Erythroblast (primary cell): ENCODE measurements at regions not wholly inside any gene's neighbourhood (a gene's known extent, or its start where the extent isn't known, plus 50 kb on each side); places are given as distances from the start of the nearest gene placed in this dataset.

Experiments used
- GATA1 ChIP-seq: IDR thresholded peaks from 2 replicates; pipeline ENCODE4 v1.6.1; 2011; ENCODE audit warnings: low read depth, mild to moderate bottlenecking, control low read depth, low read length, moderate library complexity
- POLR2A ChIP-seq: IDR thresholded peaks from 2 replicates; pipeline ENCODE4 v1.6.1; 2011; ENCODE audit warnings: mild to moderate bottlenecking, low read length

DNA sequence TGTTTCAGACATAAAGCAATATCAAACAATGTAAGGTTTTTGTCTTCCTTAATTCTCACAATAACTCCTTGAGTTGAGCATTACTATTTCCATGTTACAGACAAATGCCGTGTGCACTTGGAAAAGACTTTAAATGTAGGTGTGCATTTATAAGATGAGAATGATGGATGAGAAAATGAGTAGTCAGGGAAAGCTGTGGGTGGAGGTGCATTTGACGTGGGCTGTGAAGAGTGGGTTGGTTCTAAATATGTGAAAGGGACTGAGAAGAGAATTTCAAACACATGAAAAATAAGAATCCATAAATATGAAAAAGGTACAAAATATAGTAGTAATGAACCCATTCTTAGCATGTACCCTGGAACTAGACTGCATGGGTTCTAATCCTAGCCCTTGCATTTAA, 171.6 kb upstream of the PPP2R2B start:
- TF ChIP-seq POLR2A (no peak), GATA1 (no peak)
